Endodermal cell (in vitro differentiated cells): ENCODE measurements at regions not wholly inside any gene's neighbourhood (a gene's known extent, or its start where the extent isn't known, plus 50 kb on each side); places are given as distances from the start of the nearest gene placed in this dataset.

Source experiments
- DNase-seq: peaks from one replicate; pipeline ENCODE4 v3.0.0-alpha.2; 2017
- H3K27ac ChIP-seq: 2 replicates; pipeline ENCODE4 v1.5.1; 2013; ENCODE audit warnings: mild to moderate bottlenecking, low read depth, low read length, moderate library complexity
- H3K27me3 ChIP-seq: 2 replicates; pipeline ENCODE4 v1.6.1; 2013; ENCODE audit warnings: mild to moderate bottlenecking, low read length, moderate library complexity; ENCODE audit not compliant: insufficient read depth, control insufficient read depth, poor library complexity, severe bottlenecking
- H3K36me3 ChIP-seq: 2 replicates; pipeline ENCODE4 v1.7.0; 2013; ENCODE audit warnings: mild to moderate bottlenecking, low read length, moderate library complexity; ENCODE audit not compliant: control insufficient read depth, insufficient read depth
- H3K4me1 ChIP-seq: one replicate; pipeline ENCODE4 v1.7.0; 2013; ENCODE audit warnings: low read length; ENCODE audit not compliant: control insufficient read depth, insufficient read depth
- H3K4me3 ChIP-seq: 2 replicates; pipeline ENCODE4 v1.5.1; 2013; ENCODE audit warnings: mild to moderate bottlenecking, low read length, moderate library complexity
- H3K9ac ChIP-seq: 2 replicates; pipeline ENCODE4 v1.6.1; 2013; ENCODE audit warnings: mild to moderate bottlenecking, low read length, moderate library complexity; ENCODE audit not compliant: poor library complexity, severe bottlenecking; ENCODE audit errors: extremely low read depth
- H3K9me3 ChIP-seq: 2 replicates; pipeline ENCODE4 v1.6.1; 2013; ENCODE audit warnings: mild to moderate bottlenecking, low read length, moderate library complexity; ENCODE audit not compliant: control insufficient read depth
- H3K27ac Mint-ChIP-seq: 2 replicates; pipeline ENCODE4 v1.8.0; 2020; ENCODE audit warnings: mixed read lengths
- H3K27me3 Mint-ChIP-seq: 2 replicates; pipeline ENCODE4 v1.8.0; 2021; ENCODE audit warnings: mild to moderate bottlenecking, mixed read lengths; ENCODE audit not compliant: insufficient read depth
- H3K36me3 Mint-ChIP-seq: 2 replicates; pipeline ENCODE4 v1.8.0; 2020; ENCODE audit warnings: low read depth, mixed read lengths
- H3K4me1 Mint-ChIP-seq: 2 replicates; pipeline ENCODE4 v1.8.0; 2020; ENCODE audit warnings: mixed read lengths
- H3K4me3 Mint-ChIP-seq: 2 replicates; pipeline ENCODE4 v1.8.0; 2020; ENCODE audit warnings: mild to moderate bottlenecking, moderate library complexity, mixed read lengths
- H3K9me3 Mint-ChIP-seq: 2 replicates; pipeline ENCODE4 v1.8.0; 2020; ENCODE audit warnings: mild to moderate bottlenecking, mixed read lengths
- WGBS, 2 experiments: methylation state at CpG; one replicate each; pipeline versions ENCODE4 v1.1.5 to v1.1.7; 2013; ENCODE audit warnings: missing lambda C conversion rate in 2 of 2, mixed read lengths in 1 of 2; ENCODE audit not compliant: insufficient coverage in 1 of 2, insufficient read length in 1 of 2; 5-methylcytosine and 5-hydroxymethylcytosine counted together
- TF ChIP-seq, protein P1 (sequence below): fragments of 200-600 bp; sonication (generic); conservative IDR thresholded peaks from 2 replicates; pipeline ENCODE4 v1.5.0; 2021; ENCODE audit warnings: antibody characterized with exemption, mild to moderate bottlenecking

- no peaks in the 10 kb centered on the region for H3K4me1 Mint-ChIP-seq
- H3K36me3 Mint-ChIP-seq, result no peaks in the 10 kb centered on the region
- WGBS, 2 experiments, result 91 to 92% methylated on average over 18 to 26 of the region's 26 CpGs
- no peak overlapping the region for H3K27ac Mint-ChIP-seq
- H3K9me3 Mint-ChIP-seq, result peaks cover 18% of the 10 kb centered on the region
- H3K4me1 ChIP-seq, result no peaks in the 10 kb centered on the region
- H3K9me3 ChIP-seq, result peaks cover 8% of the 10 kb centered on the region
- H3K4me3 ChIP-seq, result no peak overlapping the region
- no peaks in the 10 kb centered on the region for H3K36me3 ChIP-seq
- H3K9ac ChIP-seq, result no peak overlapping the region
- no peak overlapping the region for H3K27ac ChIP-seq
- TF ChIP-seq, protein P1, sequence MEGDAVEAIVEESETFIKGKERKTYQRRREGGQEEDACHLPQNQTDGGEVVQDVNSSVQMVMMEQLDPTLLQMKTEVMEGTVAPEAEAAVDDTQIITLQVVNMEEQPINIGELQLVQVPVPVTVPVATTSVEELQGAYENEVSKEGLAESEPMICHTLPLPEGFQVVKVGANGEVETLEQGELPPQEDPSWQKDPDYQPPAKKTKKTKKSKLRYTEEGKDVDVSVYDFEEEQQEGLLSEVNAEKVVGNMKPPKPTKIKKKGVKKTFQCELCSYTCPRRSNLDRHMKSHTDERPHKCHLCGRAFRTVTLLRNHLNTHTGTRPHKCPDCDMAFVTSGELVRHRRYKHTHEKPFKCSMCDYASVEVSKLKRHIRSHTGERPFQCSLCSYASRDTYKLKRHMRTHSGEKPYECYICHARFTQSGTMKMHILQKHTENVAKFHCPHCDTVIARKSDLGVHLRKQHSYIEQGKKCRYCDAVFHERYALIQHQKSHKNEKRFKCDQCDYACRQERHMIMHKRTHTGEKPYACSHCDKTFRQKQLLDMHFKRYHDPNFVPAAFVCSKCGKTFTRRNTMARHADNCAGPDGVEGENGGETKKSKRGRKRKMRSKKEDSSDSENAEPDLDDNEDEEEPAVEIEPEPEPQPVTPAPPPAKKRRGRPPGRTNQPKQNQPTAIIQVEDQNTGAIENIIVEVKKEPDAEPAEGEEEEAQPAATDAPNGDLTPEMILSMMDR, result no peak
- no peaks in the 10 kb centered on the region for H3K27me3 Mint-ChIP-seq
- DNase-seq, result no peak
- no peaks in the 10 kb centered on the region for H3K27me3 ChIP-seq
- no peak overlapping the region for H3K4me3 Mint-ChIP-seq
Measured at GRCh38 chr14:104248203-104249055, 110.0 kb downstream of the KIF26A start.

DNA sequence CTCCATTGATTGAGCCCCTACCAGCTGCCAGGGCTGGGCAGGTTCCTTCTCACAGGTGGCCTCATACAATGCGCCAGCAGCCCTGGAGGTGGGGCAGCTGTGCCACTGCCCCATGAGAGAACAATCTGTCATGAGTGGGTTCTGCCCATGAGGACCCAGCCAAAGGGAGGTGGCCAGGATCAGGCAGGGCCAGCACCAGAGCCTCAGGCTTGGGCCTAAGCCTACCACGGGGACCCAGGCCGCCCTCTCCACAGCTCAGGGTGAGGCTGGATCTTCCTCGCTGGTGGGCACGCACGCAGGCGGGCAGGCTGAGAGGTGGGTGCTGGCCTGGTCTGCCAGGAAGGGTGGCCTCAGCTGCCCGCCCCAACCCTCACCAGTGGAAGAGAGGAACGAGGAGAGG lies 110.7 kb downstream of the KIF26A start:
- Mint-ChIP-seq H3K9me3 (peaks cover 16% of the 10 kb centered on the region), H3K4me3 (no peak overlapping the region), H3K36me3 (no peaks in the 10 kb centered on the region), H3K4me1 (no peaks in the 10 kb centered on the region), H3K27me3 (no peaks in the 10 kb centered on the region), H3K27ac (no peak overlapping the region)
- H3K4me3 ChIP-seq, result no peak overlapping the region
- H3K9me3 ChIP-seq, result peaks cover 8% of the 10 kb centered on the region
- no peak overlapping the region for H3K9ac ChIP-seq
- no peaks in the 10 kb centered on the region for H3K36me3 ChIP-seq
- no peaks in the 10 kb centered on the region for H3K27me3 ChIP-seq
- no peaks in the 10 kb centered on the region for H3K4me1 ChIP-seq
- DNase-seq, result no peak
- TF ChIP-seq, protein P1, result no peak
- H3K27ac ChIP-seq, result no peak overlapping the region
- WGBS, 2 experiments, result 94 to 98% methylated on average over 8 to 9 of the region's 9 CpGs

DNA sequence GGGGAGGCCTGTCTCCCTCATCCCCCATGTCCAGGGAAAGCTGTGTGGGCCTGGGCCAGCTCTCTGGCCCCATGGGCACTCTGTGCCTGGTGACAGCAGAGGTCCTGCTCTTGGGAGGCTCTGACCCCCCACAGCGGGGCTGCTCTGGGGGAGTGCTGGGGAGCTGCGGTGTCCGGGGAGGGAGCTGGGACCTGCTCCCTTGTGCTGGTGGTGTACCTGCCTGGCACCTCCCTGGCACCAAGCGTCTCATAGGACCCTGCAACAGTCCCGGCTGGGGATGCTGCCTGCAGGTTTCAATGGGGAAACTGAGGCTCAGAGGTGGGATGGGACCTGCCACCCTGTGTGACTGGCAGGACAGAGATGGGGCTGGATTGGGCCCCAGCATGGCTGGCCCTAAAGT lies 111.3 kb downstream of the KIF26A start:
- Mint-ChIP-seq H3K27ac (no peak overlapping the region), H3K36me3 (no peaks in the 10 kb centered on the region), H3K4me3 (no peak overlapping the region), H3K9me3 (peaks cover 11% of the 10 kb centered on the region), H3K27me3 (peaks cover 2% of the 10 kb centered on the region), H3K4me1 (no peaks in the 10 kb centered on the region)
- WGBS, 2 experiments, result 93 to 97% methylated on average over 5 of the region's 5 CpGs
- no peak overlapping the region for H3K9ac ChIP-seq
- H3K27ac ChIP-seq, result no peak overlapping the region
- no peaks in the 10 kb centered on the region for H3K27me3 ChIP-seq
- no peak for DNase-seq
- peaks cover 8% of the 10 kb centered on the region for H3K9me3 ChIP-seq
- TF ChIP-seq, protein P1, result no peak
- no peak overlapping the region for H3K4me3 ChIP-seq
- H3K4me1 ChIP-seq, result no peaks in the 10 kb centered on the region
- H3K36me3 ChIP-seq, result no peaks in the 10 kb centered on the region
